Activated CD8-positive, alpha-beta memory T cell treated with anti-CD3 and anti-CD28 coated beads for 48 hours (primary cell): ENCODE measurements at regions not wholly inside any gene's neighbourhood (a gene's known extent, or its start where the extent isn't known, plus 50 kb on each side); places are given as distances from the start of the nearest gene placed in this dataset.
"Not testable (repeated sequence)": the region's sequence is repeated elsewhere in the genome, so short reads cannot be mapped to it uniquely, and the experiment has no call there.

Experiments used
- DNase-seq, 3 experiments: peaks; one replicate each; pipeline ENCODE4 v3.0.0-alpha.2; 2020; ENCODE audit warnings: low read depth in 2 of 3, low spot score in 2 of 3

- no peak for DNase-seq
These were observed 116.5 kb upstream of the OLIG3 start for GRCh38 chr6:137610702-137611101.

DNA sequence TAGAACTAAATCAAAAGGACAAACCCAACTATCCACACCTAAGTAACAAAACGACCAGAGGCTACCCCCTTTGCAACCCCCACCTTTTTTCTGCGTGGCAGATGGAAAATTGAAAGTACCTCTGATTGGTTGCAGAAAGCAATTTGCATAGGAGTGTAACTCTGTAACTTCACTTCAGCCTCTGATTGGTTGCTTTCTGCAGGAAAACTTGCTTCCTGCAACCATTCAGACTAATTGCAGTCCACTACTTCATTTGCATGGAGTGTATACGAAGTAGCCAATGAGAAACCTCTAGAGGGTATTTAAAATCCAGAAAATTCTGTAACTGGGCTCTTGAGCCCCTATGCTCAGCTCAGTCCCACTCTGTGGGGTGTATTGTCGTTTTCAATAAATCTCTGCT lies 129.1 kb upstream of the OLIG3 start:
- no peak for DNase-seq

- no peak for DNase-seq
These were observed 131.0 kb upstream of the OLIG3 start for GRCh38 chr6:137625100-137625661.

DNA sequence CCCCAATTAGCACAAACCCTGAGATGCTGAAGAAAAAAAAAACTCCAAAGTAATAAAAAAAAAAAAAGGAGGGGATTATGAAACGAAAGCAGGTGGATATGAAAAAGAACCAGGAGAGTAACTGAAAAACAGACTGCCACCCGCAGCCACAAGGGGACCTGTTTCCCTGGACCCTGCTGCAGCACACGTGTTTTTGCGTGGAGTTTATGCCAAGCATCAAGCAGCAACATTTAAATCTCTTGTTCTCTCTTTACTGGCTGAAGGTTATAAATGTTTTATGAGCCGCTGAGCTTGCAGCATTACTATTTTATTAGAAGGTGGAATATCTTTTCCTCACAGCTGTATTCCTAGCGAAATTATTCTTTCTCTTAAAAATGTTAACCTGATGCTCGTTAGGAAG lies 131.6 kb upstream of the OLIG3 start:
- DNase-seq = no peak

GRCh38 chr6:137630666-137631065 lies 136.5 kb upstream of the OLIG3 start:
- no peak for DNase-seq

DNA sequence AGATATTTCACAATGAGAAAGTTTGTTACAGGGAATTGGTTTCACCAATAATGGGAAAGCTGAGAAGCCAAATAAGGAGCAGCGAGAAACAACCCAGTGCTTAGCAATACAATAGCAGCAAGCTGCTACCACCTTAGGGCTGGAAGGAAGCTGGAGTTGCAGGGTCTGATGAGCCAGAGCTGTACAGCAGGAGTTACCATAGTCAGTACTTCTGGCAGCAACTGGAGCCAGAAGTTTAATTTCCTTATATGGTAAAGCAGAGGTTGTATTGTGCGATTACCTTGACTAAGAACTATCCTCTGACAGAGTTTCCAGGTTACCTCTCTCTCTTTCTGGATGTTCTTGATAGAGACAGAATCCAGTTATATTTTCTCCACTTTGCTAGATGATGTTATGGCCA lies 137.1 kb upstream of the OLIG3 start:
- DNase-seq = no peak

- not testable (repeated sequence) for DNase-seq
These were observed 140.0 kb upstream of the OLIG3 start for GRCh38 chr6:137634177-137634576.

- DNase-seq = no peak
These were observed 142.9 kb upstream of the OLIG3 start for GRCh38 chr6:137637121-137637520.

DNA sequence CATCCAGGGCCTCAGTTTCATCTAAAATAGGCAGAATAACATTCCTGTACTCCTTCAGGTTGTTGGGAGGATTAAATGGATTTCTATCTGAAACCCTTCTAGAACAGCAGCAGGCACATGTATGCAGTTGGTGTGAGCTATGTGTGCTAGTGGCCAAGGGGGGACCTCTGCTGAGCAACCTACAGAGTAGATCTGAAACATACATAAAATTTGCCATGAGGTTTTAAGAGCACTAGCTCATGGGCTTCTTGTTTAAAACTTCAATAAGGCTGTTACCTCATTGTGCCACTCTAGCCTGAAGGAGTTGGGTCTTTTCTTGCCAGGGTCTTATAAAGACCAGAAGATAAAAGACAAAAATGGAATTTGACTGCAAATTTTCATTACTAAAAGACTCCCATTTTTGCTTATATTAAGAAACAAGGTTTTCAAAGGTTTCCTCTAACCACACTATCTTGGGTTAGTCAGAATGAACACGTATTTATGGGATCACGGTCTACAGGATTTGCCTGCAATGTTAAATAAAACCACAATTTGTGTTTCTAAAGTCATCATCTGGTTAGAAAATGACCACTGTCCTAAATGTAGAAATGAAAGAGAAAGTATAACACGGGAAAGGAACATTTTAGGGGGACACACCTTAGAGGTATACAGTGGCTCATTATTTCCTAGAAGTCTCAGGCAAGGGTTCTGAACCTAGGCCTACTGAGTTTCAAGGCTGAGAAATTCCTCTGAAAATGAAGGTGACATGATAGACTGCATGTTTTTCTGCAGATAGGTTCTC lies 144.9 kb upstream of the OLIG3 start:
- no peak for DNase-seq

DNA sequence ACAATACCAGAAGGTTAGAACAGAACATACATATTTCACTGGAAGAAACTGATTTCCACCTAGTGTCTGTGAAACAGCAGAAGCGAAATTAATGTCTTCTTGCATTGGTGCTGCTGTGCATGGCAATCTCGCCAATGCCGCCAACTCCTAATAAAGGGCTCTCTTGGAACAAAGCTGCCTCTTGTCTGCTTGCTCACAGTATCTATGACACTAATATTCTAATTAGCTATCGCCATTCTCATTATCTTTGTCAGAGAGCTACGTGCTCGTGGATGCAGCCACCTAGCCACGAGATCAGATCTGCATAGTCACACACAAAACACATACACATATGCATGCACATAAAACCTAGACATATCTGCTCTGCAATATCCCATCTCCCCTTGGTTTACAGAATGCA lies 145.9 kb upstream of the OLIG3 start:
- DNase-seq = no peak

DNA sequence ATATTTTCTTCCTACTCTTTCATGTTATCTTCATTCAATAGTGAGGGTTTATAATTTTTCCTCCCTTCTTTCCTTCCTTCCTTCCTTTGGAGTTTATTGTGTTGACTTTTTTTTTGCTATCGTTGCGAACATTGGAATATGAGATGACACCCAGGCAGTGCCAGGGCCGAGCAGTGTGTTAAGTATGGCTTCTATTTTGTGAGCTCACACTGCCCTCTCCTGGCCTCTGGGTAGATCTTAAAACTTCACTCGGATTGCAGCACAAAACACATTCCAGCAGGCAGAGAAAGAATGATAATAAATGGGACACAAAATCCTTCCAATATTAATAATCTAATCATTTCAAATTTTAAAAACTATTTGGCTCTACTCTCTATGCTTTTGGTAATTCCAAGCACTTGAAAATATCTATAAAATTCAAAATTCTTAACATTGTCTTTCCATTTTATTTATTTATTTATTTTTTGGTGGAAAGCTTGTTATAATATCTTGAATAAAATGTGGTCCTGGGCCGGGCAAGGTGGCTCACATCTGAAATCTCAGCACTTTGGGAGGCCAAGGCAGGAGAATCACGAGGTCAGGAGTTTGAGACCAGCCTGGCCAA lies 147.4 kb upstream of the OLIG3 start:
- no peak for DNase-seq

GRCh38 chr6:137643210-137643609 lies 149.0 kb upstream of the OLIG3 start:
- DNase-seq = not testable (repeated sequence)

DNA sequence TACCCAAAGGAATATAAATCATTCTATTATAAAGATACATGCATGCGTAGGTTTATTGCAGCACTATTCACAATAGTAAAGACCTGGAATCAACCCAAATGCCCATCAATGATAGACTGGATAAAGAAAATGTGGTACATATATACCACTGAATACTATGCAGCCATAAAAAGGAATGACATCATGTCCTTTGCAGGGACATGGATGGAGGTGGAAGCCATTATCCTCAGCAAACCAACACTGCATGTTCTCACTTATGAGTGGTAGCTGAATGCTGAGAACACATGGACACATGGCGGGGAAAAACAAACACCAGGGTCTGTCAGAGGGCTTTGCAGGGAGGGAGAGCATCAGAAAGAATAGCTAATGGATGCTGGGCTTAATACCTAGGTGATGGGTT lies 149.4 kb upstream of the OLIG3 start:
- DNase-seq = not testable (repeated sequence)

DNA sequence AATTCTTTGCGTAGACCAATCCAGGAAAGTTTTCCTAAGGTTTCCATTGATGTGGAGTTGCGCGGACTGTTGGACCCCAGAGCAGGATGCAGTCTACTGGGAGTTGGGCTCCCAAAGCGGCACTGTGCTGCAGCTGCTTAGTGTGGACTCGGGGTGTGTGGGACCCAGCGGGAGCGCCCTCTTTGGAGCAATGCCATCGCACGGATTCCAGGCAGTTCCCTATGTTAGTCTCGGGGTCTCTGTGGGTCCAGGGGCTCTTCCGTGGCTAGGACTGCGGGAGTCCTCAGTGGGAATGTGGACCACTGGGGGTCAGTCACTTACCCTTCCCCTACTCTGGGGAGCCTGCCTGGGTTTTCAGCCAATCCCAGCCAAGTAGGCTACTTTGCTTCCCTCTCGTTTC lies 151.7 kb upstream of the OLIG3 start:
- DNase-seq = no peak

- no peak for DNase-seq
These were observed 152.3 kb upstream of the OLIG3 start for GRCh38 chr6:137646484-137646883.

DNA sequence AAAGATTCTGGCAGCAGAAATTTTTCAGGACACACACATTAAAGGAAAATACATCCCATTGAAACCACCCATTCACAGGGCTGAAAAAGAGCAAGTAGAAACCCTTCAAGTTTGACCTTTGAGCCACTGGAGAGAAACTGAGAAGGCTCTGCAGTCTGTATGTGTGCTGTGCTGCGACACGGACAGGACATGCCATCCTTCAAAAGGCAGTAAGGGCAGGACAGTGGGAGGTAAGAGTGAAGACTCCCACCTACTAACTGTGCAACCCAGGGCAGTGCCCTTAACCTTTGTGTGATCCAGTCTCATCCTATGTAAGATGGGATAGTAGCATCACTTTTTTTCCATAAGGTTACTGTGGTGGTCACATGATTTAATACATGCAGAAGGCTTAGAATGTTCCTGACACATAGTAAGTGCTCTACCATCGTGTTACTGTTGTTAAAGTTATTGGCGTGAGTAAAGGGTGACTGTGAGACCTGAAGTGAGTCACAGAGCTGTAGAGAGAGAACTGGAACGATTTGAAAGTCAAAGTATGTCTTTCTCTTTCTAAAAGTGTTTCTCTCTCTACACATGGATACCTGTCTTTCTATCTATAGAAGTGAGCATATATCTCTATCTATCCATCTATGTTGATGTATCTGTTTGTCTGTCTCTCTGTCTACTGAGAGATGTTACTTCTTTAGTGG lies 153.7 kb upstream of the OLIG3 start:
- DNase-seq = no peak

- DNase-seq = no peak
These were observed 156.5 kb upstream of the OLIG3 start for GRCh38 chr6:137650720-137651119.

DNA sequence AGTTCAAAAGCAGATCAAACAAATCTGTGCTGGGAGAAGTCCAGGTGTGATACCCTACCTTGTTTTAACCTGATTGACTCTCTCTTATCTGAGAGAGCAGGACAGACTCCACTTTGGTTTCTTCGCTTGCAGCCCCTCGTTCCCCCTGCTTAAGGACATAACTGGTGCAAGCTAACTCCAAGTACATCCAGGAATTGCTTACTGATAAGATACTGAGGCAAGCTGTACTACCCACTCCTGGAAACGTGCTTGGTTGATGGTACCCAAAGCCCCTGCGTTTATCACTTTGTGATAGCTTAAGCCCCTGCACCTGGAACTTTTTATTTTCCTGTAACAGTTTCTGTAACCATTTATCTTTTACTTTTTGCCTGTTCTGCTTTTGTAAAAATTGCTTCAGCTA lies 157.0 kb upstream of the OLIG3 start:
- no peak for DNase-seq

GRCh38 chr6:137651591-137652335 lies 157.6 kb upstream of the OLIG3 start:
- DNase-seq = no peak

- DNase-seq = no peak
These were observed 158.9 kb upstream of the OLIG3 start for GRCh38 chr6:137652961-137653705.

DNA sequence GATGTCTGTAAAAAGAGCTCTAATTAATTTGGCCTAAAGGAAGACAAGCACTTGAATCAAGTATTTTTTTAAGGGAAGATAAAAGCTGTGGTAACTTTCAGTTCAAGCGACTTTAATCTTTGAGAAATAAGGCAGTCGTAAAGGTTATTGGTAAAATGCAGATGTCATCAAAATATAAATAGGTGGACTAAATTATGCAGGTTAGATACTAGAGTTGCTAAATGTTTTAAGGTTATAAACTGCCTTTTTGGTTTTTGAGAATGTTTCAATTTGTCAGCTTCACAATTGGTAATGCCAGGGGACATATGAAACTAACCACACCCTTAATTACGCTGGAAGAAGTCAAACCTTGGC lies 159.5 kb upstream of the OLIG3 start:
- DNase-seq = no peak
